Suprapubic skin (tissue), 4 donors: ENCODE measurements at regions not wholly inside any gene's neighbourhood (a gene's known extent, or its start where the extent isn't known, plus 50 kb on each side); places are given as distances from the start of the nearest gene placed in this dataset.
"Not testable (repeated sequence)": the region's sequence is repeated elsewhere in the genome, so short reads cannot be mapped to it uniquely, and the experiment has no call there.

Experiments
- DNase-seq, 2 donors: peaks; one replicate each; pipeline ENCODE4 v3.0.0-alpha.2; 2019; ENCODE audit warnings: low spot score in 2 of 2
- H3K27ac ChIP-seq: fragments of 200-600 bp; sonication (generic); one replicate; pipeline ENCODE4 v1.5.1; 2019
- H3K27me3 ChIP-seq: fragments of 200-600 bp; sonication (generic); one replicate; pipeline ENCODE4 v1.5.1; 2019
- H3K36me3 ChIP-seq: fragments of 200-600 bp; sonication (generic); one replicate; pipeline ENCODE4 v1.5.1; 2019
- H3K4me1 ChIP-seq: fragments of 200-600 bp; sonication (generic); one replicate; pipeline ENCODE4 v1.5.1; 2019
- H3K4me3 ChIP-seq: fragments of 200-600 bp; sonication (generic); one replicate; pipeline ENCODE4 v1.5.1; 2019; ENCODE audit warnings: mild to moderate bottlenecking
- H3K9me3 ChIP-seq: fragments of 200-600 bp; sonication (generic); one replicate; pipeline ENCODE4 v1.5.1; 2019
- EP300 ChIP-seq: sonication (generic); formaldehyde crosslinking; IDR thresholded peaks from one replicate; pipeline ENCODE4 v1.6.1; 2017; ENCODE audit warnings: antibody characterized with exemption
- POLR2A ChIP-seq, 2 donors: fragments of 450-650 bp; IDR thresholded peaks; one replicate each; pipeline ENCODE4 v1.6.1; 2017; ENCODE audit warnings: antibody characterized with exemption in 2 of 2, mild to moderate bottlenecking in 2 of 2, moderate library complexity in 2 of 2
- POLR2AphosphoS5 ChIP-seq, 3 donors: sonication (generic); formaldehyde crosslinking; IDR thresholded peaks; one replicate each; pipeline ENCODE4 v1.6.1; 2017; ENCODE audit warnings: antibody characterized with exemption in 3 of 3
- WGBS: methylation state at CpG from one replicate; pipeline ENCODE4 v1.1.5; 2018; 5-methylcytosine and 5-hydroxymethylcytosine counted together
- TF ChIP-seq, protein P1 (sequence below), 2 donors: fragments of 200-600 bp in 1 of 2; fragments of 450-650 bp in 1 of 2; sonication (generic) in 1 of 2; IDR thresholded peaks; one replicate each; pipeline ENCODE4 v1.5.1; 2016 to 2019; ENCODE audit warnings: antibody characterized with exemption in 2 of 2, mild to moderate bottlenecking in 1 of 2, moderate library complexity in 1 of 2

DNA sequence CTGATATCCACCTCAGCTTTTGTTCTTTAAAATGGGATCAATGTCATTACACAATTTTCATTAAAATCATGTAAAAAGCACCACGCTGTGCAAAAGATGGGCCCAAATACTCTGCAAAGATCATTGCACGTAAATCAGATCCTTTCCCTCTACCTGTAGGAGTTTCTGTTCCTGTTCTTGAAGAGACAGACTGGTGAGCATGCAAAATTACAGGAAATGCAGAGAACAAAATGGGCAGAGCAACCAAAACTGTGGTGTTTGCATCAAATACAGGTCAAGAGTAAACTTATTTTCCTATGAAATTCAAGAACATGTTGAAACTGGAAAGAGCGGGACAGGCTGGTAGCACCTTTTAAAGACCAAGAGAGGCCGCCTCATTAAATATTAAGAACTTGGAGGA lies 294.9 kb upstream of the ADGRL2 start:
- Histone ChIP-seq H3K36me3 (no peaks in the 10 kb centered on the region), H3K4me3 (no peak overlapping the region), H3K27me3 (no peaks in the 10 kb centered on the region), H3K27ac (no peak overlapping the region), H3K4me1 (peaks cover 14% of the 10 kb centered on the region), H3K9me3 (no peaks in the 10 kb centered on the region)
- WGBS = 79% methylated on average over 4 of the region's 4 CpGs
- no peak for DNase-seq
- TF ChIP-seq POLR2A (IDR thresholded peaks at IDR 0.05) = no peak
- TF ChIP-seq POLR2AphosphoS5 (IDR thresholded peaks at IDR 0.05) = no peak
- TF ChIP-seq EP300 = no peak
- TF ChIP-seq, protein P1, sequence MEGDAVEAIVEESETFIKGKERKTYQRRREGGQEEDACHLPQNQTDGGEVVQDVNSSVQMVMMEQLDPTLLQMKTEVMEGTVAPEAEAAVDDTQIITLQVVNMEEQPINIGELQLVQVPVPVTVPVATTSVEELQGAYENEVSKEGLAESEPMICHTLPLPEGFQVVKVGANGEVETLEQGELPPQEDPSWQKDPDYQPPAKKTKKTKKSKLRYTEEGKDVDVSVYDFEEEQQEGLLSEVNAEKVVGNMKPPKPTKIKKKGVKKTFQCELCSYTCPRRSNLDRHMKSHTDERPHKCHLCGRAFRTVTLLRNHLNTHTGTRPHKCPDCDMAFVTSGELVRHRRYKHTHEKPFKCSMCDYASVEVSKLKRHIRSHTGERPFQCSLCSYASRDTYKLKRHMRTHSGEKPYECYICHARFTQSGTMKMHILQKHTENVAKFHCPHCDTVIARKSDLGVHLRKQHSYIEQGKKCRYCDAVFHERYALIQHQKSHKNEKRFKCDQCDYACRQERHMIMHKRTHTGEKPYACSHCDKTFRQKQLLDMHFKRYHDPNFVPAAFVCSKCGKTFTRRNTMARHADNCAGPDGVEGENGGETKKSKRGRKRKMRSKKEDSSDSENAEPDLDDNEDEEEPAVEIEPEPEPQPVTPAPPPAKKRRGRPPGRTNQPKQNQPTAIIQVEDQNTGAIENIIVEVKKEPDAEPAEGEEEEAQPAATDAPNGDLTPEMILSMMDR (IDR thresholded peaks at IDR 0.05) = no peak

DNA sequence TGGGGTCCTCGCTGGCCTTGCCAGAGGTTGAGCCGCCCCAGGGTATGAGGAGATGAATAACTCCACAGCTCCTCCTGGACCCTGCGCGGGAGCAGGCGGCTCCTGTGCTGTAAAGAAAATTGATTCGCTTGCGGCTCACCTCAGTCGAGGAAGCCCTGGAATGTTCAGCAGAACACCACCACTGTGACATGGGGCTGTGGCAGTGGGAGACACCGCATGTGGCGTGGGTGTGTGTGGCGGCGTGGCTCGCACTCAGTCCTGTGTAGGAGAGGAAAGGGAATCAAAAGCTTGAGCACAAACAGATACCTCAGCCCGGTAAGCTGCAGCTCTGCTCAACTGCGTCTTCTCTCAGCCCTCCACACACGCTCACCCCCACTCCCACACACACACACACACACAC lies 295.9 kb upstream of the ADGRL2 start:
- not testable (repeated sequence) for H3K9me3 ChIP-seq, H3K27me3 ChIP-seq, H3K27ac ChIP-seq, H3K36me3 ChIP-seq, DNase-seq, H3K4me1 ChIP-seq, H3K4me3 ChIP-seq
- WGBS = 94% methylated on average over 9 of the region's 16 CpGs

DNA sequence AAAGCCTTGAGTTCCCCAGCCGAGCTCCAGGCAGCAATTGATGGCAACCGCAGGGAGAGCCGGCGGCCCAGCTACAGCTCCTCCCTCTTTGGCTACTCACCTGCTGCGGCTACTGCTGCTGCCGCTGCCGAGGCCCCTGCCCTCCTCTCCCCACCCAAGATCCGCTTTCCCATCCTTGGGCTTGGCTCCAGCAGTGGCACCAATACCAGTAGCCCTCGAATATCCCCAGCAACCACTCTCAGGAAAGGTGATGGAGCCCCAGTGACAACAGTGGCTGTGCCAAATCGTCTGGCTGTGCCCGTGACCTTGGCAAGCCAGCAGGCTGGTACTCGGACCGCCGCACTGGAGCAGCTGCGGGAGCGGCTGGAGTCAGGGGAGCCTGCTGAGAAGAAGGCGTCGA lies 298.0 kb upstream of the ADGRL2 start:
- H3K27ac ChIP-seq, H3K4me3 ChIP-seq, H3K27me3 ChIP-seq, H3K9me3 ChIP-seq, DNase-seq, H3K36me3 ChIP-seq, H3K4me1 ChIP-seq: not testable (repeated sequence)
- whole genome bisulfite sequencing = 87% methylated on average over 6 of the region's 18 CpGs

GRCh38 chr1:81501485-81501884 lies 299.2 kb upstream of the ADGRL2 start:
- H3K27ac ChIP-seq, H3K4me3 ChIP-seq, H3K4me1 ChIP-seq, DNase-seq, H3K9me3 ChIP-seq, H3K27me3 ChIP-seq, H3K36me3 ChIP-seq: not testable (repeated sequence)
- WGBS = 95% methylated on average over 9 of the region's 15 CpGs

- TF ChIP-seq, protein P1 (IDR thresholded peaks at IDR 0.05) = no peak
- TF ChIP-seq POLR2A (IDR thresholded peaks at IDR 0.05) (no peak), EP300 (no peak), POLR2AphosphoS5 (IDR thresholded peaks at IDR 0.05) (no peak)
- DNase-seq = no peak
- Histone ChIP-seq H3K36me3 (no peaks in the 10 kb centered on the region), H3K4me3 (no peak overlapping the region), H3K9me3 (no peaks in the 10 kb centered on the region), H3K27me3 (no peaks in the 10 kb centered on the region), H3K27ac (no peak overlapping the region), H3K4me1 (peaks cover 5% of the 10 kb centered on the region)
- 66% methylated on average over 2 of the region's 2 CpGs for WGBS
Observed at GRCh38 chr1:81499487-81499886, 301.2 kb upstream of the ADGRL2 start.

- no peak for DNase-seq
- Histone ChIP-seq H3K4me1 (peaks cover 5% of the 10 kb centered on the region), H3K4me3 (no peak overlapping the region), H3K27me3 (no peaks in the 10 kb centered on the region), H3K36me3 (no peaks in the 10 kb centered on the region), H3K9me3 (no peaks in the 10 kb centered on the region), H3K27ac (no peak overlapping the region)
- WGBS = 48% methylated on average over 5 of the region's 5 CpGs
- TF ChIP-seq POLR2A (IDR thresholded peaks at IDR 0.05) = no peak
- TF ChIP-seq POLR2AphosphoS5 (IDR thresholded peaks at IDR 0.05) = no peak
- TF ChIP-seq EP300 = no peak
- TF ChIP-seq, protein P1 (IDR thresholded peaks at IDR 0.05) = no peak
Observed at GRCh38 chr1:81498471-81499462, 302.0 kb upstream of the ADGRL2 start.

DNA sequence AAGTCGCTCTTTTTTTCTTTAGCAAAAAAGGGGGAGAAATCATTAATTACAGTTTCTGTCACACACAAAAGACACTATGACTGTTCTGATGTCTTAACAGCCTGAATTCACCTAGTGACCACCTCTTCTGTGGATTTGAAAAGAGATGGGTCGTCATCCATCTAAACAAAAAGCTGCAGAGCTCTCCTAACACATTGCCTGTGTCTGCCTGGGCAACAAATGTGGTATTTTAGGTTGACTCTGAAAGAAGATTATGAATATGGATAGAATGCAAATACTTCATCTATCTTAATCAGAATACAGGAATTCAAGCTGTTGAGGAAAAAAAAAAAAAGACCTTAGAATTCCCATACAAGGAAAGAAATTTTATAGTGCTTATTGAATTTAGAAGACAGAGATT lies 304.4 kb upstream of the ADGRL2 start:
- Histone ChIP-seq H3K4me3 (no peak overlapping the region), H3K9me3 (no peaks in the 10 kb centered on the region), H3K27ac (no peak overlapping the region), H3K36me3 (no peaks in the 10 kb centered on the region), H3K4me1 (peaks cover 5% of the 10 kb centered on the region), H3K27me3 (no peaks in the 10 kb centered on the region)
- no peak for TF ChIP-seq EP300
- WGBS = 90% methylated on average over 2 of the region's 2 CpGs
- no peak for DNase-seq
